ENCODE measurements at regions not wholly inside any gene's neighbourhood (a gene's known extent, or its start where the extent isn't known, plus 50 kb on each side); places are given as distances from the start of the nearest gene placed in this dataset.

DNA sequence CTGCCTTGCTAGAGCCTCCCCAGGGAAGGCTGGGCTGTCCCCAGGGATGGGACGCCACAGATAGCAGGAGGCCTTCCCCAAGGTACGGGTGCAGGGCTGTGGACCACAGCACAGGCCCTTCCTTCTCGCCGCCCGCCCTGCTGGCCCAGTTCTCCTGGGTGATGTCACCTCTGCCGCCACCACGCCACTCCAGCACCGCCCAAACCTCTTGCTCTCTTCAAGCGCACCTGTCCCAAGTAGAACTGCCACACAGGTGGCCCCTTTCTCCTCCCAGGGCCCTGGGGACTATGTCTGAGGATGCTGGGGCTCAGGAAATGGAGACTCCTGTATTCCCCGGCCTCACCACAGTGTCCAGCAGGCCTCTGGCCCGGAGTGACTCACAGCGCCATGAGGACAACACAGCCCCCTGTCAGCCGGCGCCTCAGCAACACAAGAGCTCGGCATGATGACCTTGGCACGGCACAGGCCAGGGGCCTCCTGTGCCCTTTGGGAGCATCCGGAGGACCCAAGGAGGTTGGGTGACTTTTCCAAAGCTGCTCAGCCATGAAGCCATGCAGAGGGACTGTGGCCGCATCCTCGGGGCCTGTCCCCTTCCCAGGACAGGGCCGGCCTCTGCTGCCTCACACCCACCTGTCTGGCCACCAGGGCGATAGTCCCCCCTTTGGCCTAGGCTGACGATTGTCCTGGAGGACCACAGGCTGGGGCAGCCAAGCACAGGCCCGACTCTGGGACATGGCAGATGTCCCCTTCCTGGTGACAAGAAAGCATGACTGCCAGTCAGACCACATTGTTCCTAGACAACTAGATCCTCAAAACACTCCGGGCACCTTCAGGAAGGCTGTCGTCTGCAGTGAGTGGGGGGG lies 1023.5 kb downstream of the BRD1 start:
- no peak overlapping the region for H3K4me3 ChIP-seq (ENCODE audit: low read depth, low read length)
- TF ChIP-seq, protein P1, sequence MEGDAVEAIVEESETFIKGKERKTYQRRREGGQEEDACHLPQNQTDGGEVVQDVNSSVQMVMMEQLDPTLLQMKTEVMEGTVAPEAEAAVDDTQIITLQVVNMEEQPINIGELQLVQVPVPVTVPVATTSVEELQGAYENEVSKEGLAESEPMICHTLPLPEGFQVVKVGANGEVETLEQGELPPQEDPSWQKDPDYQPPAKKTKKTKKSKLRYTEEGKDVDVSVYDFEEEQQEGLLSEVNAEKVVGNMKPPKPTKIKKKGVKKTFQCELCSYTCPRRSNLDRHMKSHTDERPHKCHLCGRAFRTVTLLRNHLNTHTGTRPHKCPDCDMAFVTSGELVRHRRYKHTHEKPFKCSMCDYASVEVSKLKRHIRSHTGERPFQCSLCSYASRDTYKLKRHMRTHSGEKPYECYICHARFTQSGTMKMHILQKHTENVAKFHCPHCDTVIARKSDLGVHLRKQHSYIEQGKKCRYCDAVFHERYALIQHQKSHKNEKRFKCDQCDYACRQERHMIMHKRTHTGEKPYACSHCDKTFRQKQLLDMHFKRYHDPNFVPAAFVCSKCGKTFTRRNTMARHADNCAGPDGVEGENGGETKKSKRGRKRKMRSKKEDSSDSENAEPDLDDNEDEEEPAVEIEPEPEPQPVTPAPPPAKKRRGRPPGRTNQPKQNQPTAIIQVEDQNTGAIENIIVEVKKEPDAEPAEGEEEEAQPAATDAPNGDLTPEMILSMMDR (conservative IDR thresholded peaks at IDR 0.05; ENCODE audit: low read depth, low read length) = no peak
- DNase-seq (ENCODE audit: low read depth) = no peak

DNA sequence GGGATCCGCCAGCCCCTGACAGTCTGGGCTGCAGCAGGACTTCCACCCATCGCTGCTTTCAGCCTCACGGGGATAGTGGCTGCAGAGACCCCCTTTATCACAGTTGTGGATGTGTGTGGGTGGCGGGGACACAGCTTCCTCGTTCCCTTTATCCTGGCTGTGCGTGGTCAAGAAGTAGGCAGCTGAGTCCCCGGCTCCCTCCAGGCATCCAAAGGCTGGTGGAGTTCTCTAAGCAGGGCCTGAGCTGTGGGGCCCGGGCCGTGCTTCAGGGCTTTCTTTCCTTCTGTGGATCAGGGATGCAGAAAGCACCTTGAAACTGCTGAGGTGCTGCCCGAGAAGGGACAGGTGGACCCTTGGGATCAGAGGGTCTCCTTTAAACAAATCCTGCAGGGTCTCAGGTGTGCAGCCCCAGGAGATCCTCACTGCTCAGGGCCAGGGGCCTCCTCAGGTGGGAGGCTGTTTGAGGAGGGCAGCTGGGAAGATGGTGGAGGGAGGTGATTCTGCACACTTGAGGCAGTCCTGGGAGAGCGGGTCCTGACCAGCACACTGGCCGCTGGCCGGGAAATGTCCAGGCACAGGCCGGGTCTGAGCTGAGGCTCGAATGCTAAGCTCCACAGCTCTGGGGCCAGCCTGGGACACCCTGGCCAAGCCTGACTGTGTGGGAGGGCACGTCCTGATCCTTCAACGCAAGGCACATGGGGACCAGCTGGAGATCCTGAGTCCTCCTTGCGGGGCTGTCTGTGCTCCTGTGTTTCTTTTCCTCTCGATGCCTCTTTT lies 1024.3 kb downstream of the BRD1 start:
- TF ChIP-seq, protein P1 (conservative IDR thresholded peaks at IDR 0.05; ENCODE audit: low read depth, low read length) = no peak
- no peak for DNase-seq (ENCODE audit: low read depth)
- H3K4me3 ChIP-seq (ENCODE audit: low read depth, low read length) = no peak overlapping the region

DNA sequence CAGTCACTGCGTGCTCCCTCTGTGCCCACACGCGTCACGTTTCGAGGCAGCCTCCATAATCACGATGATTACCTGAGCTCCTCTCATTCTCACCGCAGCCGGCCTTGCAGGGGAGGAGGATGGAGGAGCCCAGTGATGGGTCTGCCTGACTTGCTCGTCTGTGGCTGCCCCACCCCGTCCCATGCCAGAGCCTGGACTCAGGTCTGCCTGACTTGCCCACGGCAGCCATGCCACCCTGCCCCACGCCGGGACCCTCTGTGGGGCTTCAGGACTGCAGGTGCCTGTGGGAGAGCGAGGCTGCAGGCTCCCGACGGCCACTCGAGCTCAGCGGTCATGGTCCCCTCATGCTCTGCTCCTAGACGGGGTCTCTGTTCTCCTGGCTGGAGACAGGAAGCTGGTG lies 1025.1 kb downstream of the BRD1 start:
- no peak for DNase-seq (ENCODE audit: low read depth)
- no peak overlapping the region for H3K4me3 ChIP-seq (ENCODE audit: low read depth, low read length)
- TF ChIP-seq, protein P1 (conservative IDR thresholded peaks at IDR 0.05; ENCODE audit: low read depth, low read length) = no peak

DNA sequence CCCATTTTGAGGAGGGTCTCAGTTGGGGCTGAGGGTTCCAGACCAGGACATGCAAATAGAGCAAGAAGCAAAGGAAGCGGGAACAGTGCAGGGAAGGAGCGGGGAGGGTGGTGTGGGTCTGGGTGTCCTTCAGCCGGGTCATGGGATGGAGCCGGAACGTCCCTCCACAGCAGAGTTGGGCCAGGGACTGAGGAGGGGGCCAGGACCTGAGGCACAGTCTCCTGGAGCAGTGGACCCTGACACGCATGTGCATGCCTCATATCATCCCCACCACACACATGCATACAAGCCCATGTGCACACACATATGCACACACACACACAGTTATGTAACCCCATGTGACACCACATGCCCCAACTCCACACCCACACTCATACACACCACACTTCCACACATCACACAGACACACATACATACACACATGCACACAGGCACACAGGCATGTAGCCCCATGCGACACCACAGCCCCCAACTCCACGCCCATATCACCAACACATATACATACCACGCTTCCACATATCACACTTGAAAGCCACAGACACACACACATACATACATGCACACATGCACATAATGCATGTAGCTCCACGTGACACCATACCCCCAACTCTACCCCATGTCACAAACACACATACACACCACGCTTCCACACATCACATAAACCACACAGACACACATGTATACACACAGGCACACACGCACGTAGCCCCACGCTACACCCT lies 1026.6 kb downstream of the BRD1 start:
- TF ChIP-seq, protein P1 (conservative IDR thresholded peaks at IDR 0.05; ENCODE audit: low read depth, low read length) = no peak
- no peak overlapping the region for H3K4me3 ChIP-seq (ENCODE audit: low read depth, low read length)
- DNase-seq (ENCODE audit: low read depth) = no peak

DNA sequence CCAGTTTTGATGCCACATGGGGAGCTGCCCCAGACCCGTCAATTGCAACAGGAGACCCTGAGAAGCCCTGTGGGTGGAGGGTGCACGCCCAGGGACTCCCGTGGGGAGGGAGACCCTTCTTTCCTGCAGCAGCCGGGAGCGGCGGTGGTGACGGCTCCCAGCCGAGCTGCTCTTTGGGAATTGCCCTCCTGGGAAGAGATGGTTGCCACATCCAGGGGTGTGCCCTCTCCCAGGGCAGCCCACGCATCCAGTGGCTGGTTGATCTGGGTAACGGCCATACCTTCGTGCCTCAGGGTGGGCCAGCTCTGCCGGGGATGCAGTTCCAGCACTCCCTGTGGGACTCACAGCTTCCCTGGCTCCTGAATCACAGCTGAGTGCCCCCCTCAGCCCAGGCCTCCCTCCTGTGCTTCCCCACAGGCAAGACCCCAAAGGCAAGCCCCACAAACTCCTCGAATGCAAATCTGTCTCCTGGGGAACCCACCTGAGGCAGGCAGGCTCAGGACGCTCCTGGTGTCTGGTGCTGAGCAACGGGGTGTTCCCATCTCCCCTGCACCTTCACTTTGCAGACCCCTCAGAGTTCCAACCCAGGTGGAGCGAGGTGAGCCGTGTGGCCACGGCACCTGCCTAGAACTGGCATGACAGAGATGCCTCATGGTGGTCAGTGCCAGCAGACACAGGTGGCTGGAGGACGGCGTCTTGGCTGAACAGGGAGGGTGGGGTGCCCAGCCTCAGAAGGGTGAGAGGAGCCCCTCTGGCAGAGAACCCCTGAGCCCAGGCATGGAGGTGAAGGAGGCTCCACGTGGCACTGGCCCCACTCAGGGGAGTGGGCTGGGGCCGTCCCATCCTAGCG lies 1027.4 kb downstream of the BRD1 start:
- no peak overlapping the region for H3K4me3 ChIP-seq (ENCODE audit: low read depth, low read length)
- no peak for DNase-seq (ENCODE audit: low read depth)
- TF ChIP-seq, protein P1 (conservative IDR thresholded peaks at IDR 0.05; ENCODE audit: low read depth, low read length) = no peak
